CD8-positive, alpha-beta memory T cell (primary cell): ENCODE measurements at regions not wholly inside any gene's neighbourhood (a gene's known extent, or its start where the extent isn't known, plus 50 kb on each side); places are given as distances from the start of the nearest gene placed in this dataset.

Source experiments
- CTCF ChIA-PET: fragments of 350-600 bp; sonication (Branson Sonifier 250); formaldehyde crosslinking; loops from one replicate; lab custom pipeline; 2021; ENCODE audit warnings: antibody characterized with exemption; lab: Charles Lee
- POLR2A ChIA-PET: fragments of 350-600 bp; sonication (Branson Sonifier 250); formaldehyde crosslinking; loops from one replicate; lab custom pipeline; 2021; ENCODE audit warnings: antibody characterized with exemption; lab: Charles Lee
- DNase-seq, 5 donors: peaks; one replicate each; pipeline versions ENCODE4 v3.0.0 to v3.0.0-alpha.2; 2020 to 2022; ENCODE audit warnings: mixed read lengths in 1 of 5
- H3K27ac ChIP-seq: one replicate; pipeline ENCODE4 v1.7.0; 2013; ENCODE audit warnings: low read depth, mild to moderate bottlenecking, low read length, moderate library complexity
- H3K27me3 ChIP-seq: 2 replicates; pipeline ENCODE4 v1.7.0; 2013; ENCODE audit warnings: low read length, mild to moderate bottlenecking; ENCODE audit not compliant: insufficient read depth, poor library complexity, severe bottlenecking
- H3K36me3 ChIP-seq: 2 replicates; pipeline ENCODE4 v1.7.0; 2013; ENCODE audit warnings: mild to moderate bottlenecking, low read length, moderate library complexity; ENCODE audit not compliant: insufficient read depth
- H3K4me1 ChIP-seq: 2 replicates; pipeline ENCODE4 v1.7.0; 2013; ENCODE audit warnings: mild to moderate bottlenecking, low read length, moderate library complexity; ENCODE audit not compliant: insufficient read depth
- H3K4me3 ChIP-seq: 2 replicates; pipeline ENCODE4 v1.7.0; 2013; ENCODE audit warnings: mild to moderate bottlenecking, low read length
- H3K9me3 ChIP-seq: 2 replicates; pipeline ENCODE4 v1.7.0; 2013; ENCODE audit warnings: mild to moderate bottlenecking, low read length
- H3K27ac Mint-ChIP-seq, 8 donors: one replicate each; pipeline ENCODE4 v1.8.0; 2020 to 2021; ENCODE audit warnings: mixed read lengths in 8 of 8, mild to moderate bottlenecking in 6 of 8, inconsistent platforms in 3 of 8, moderate library complexity in 3 of 8
- H3K27me3 Mint-ChIP-seq, 2 donors: one replicate each; pipeline ENCODE4 v1.8.0; 2020 to 2021; ENCODE audit warnings: mixed read lengths in 2 of 2, mild to moderate bottlenecking in 1 of 2, moderate library complexity in 1 of 2
- H3K36me3 Mint-ChIP-seq, 3 donors: one replicate each; pipeline ENCODE4 v1.8.0; 2020 to 2021; ENCODE audit warnings: mixed read lengths in 3 of 3, inconsistent platforms in 1 of 3, mild to moderate bottlenecking in 1 of 3
- H3K4me1 Mint-ChIP-seq, 3 donors: one replicate each; pipeline ENCODE4 v1.8.0; 2020 to 2021; ENCODE audit warnings: mixed read lengths in 3 of 3, inconsistent platforms in 1 of 3, mild to moderate bottlenecking in 1 of 3
- H3K4me3 Mint-ChIP-seq, 7 donors: one replicate each; pipeline ENCODE4 v1.8.0; 2020 to 2021; ENCODE audit warnings: mixed read lengths in 7 of 7, mild to moderate bottlenecking in 6 of 7, moderate library complexity in 4 of 7, inconsistent platforms in 2 of 7
- H3K9me3 Mint-ChIP-seq, 5 donors: one replicate each; pipeline ENCODE4 v1.8.0; 2020 to 2022; ENCODE audit warnings: mixed read lengths in 5 of 5, mild to moderate bottlenecking in 3 of 5, moderate library complexity in 2 of 5, inconsistent platforms in 1 of 5

- no peak for DNase-seq
- H3K36me3 ChIP-seq, result no peaks in the 10 kb centered on the region
- H3K4me3 ChIP-seq, result no peak overlapping the region
- H3K27me3 ChIP-seq, result no peaks in the 10 kb centered on the region
- no peaks in the 10 kb centered on the region for H3K4me1 ChIP-seq
- no peak overlapping the region for H3K27ac Mint-ChIP-seq
- no peaks in the 10 kb centered on the region for H3K36me3 Mint-ChIP-seq
- POLR2A ChIA-PET, result no interaction called here
- H3K4me3 Mint-ChIP-seq, result no peak overlapping the region
- H3K27me3 Mint-ChIP-seq, result peaks cover 0 to 4% of the 10 kb centered on the region in 2 donors
- no peak overlapping the region for H3K27ac ChIP-seq
- no peaks in the 10 kb centered on the region for H3K9me3 ChIP-seq
- no peaks in the 10 kb centered on the region for H3K4me1 Mint-ChIP-seq
- H3K9me3 Mint-ChIP-seq, result no peaks in the 10 kb centered on the region
- CTCF ChIA-PET, result no interaction called here
Measured at GRCh38 chr6:105909106-105909505, 177.0 kb upstream of the PRDM1 start.

DNA sequence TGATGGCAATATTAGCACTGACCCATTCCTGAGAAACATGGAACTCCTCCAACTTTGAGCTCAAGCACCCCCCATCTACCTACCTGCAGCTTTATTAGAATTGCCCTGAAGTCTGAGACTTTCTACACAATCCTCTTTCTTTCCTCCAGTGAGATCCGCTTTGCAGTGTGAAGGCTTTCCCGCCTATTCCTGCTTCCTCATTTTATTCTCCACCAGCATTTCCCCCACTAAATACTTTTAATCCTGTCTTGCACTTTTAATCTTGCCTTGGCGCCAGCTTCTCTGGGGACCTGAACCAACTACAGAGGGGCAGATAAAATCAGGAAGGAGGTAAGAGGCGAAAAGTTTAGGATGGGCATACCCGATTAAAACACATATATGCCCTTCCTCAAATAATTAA, 178.1 kb upstream of the PRDM1 start:
- no peaks in the 10 kb centered on the region for H3K4me1 Mint-ChIP-seq
- peaks cover 0 to 4% of the 10 kb centered on the region in 2 donors for H3K27me3 Mint-ChIP-seq
- H3K4me3 Mint-ChIP-seq, result no peak overlapping the region
- H3K27ac Mint-ChIP-seq, result peak overlapping the region in 1 of 8 donors; percentile 66
- no peaks in the 10 kb centered on the region for H3K9me3 ChIP-seq
- no peaks in the 10 kb centered on the region for H3K36me3 ChIP-seq
- CTCF ChIA-PET, result no interaction called here
- H3K4me3 ChIP-seq, result no peak overlapping the region
- H3K36me3 Mint-ChIP-seq, result no peaks in the 10 kb centered on the region
- no peak overlapping the region for H3K27ac ChIP-seq
- no peaks in the 10 kb centered on the region for H3K4me1 ChIP-seq
- POLR2A ChIA-PET, result no interaction called here
- no peaks in the 10 kb centered on the region for H3K9me3 Mint-ChIP-seq
- no peaks in the 10 kb centered on the region for H3K27me3 ChIP-seq
- no peak for DNase-seq

DNA sequence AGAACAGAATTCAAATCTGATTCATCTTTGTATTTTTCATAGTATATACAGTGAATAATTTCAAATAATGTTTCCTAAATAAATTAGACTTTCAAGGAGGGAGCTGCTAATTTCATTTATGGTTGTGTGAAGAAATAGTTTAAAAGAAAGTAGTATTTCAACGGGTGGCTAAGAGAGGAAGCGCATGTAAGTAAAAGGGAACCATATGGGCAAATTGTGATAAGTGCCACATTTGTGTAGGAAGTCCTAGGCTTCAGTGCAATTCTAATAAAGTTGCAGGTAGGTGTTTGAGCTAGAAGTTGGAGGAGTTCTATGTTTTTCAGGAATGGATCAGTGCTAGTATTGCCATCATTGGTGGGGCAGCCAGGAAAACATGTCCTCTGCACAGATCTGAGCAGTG, 178.8 kb upstream of the PRDM1 start:
- H3K4me3 Mint-ChIP-seq, result no peak overlapping the region
- Histone ChIP-seq H3K27me3 (no peaks in the 10 kb centered on the region), H3K9me3 (no peaks in the 10 kb centered on the region), H3K4me1 (no peaks in the 10 kb centered on the region), H3K27ac (no peak overlapping the region), H3K36me3 (no peaks in the 10 kb centered on the region), H3K4me3 (no peak overlapping the region)
- H3K36me3 Mint-ChIP-seq, result no peaks in the 10 kb centered on the region
- no peak overlapping the region for H3K27ac Mint-ChIP-seq
- peaks cover 0 to 4% of the 10 kb centered on the region in 2 donors for H3K27me3 Mint-ChIP-seq
- no peaks in the 10 kb centered on the region for H3K4me1 Mint-ChIP-seq
- ChIA-PET POLR2A (no interaction called here), CTCF (no interaction called here)
- no peaks in the 10 kb centered on the region for H3K9me3 Mint-ChIP-seq
- no peak for DNase-seq

DNA sequence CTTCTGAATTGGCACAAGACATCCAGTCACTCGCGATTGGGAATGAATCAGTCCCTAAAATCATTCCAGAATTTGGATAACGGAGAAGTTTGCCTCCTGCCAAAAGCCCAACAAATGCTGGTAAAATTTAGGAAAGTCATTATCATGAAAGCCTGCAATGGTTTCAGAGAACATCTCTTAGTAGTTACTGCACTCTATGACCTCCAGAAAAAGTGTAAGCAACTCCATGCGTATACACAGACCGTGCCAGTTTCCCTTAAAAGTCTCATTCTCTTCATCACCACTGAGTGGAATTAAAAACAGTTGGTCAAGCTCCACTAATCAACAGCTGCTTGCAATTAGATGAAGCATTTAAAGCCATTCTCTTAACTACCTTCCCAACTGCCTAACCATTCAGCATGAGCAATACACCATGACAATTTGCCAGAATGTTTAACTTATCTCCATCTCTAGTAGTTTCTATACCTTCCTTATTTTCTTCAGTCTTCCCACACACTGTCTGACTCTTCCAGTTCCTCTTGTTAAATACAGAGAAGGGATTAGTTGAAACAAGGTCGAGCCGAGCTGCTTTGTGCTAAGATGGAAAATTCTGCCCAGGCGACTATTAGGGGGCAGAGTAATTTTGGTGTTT, 183.6 kb upstream of the PRDM1 start:
- Mint-ChIP-seq H3K4me1 (peaks cover 8 to 18% (median 11%) of the 10 kb centered on the region in 3 donors), H3K4me3 (no peak overlapping the region), H3K36me3 (no peaks in the 10 kb centered on the region), H3K27me3 (peaks cover 2 to 11% of the 10 kb centered on the region in 2 donors), H3K27ac (no peak overlapping the region), H3K9me3 (no peaks in the 10 kb centered on the region)
- Histone ChIP-seq H3K4me1 (no peaks in the 10 kb centered on the region), H3K36me3 (no peaks in the 10 kb centered on the region), H3K9me3 (no peaks in the 10 kb centered on the region), H3K27ac (no peak overlapping the region), H3K27me3 (no peaks in the 10 kb centered on the region), H3K4me3 (no peak overlapping the region)
- no peak for DNase-seq
- POLR2A ChIA-PET, result no interaction called here
- CTCF ChIA-PET, result no interaction called here

DNA sequence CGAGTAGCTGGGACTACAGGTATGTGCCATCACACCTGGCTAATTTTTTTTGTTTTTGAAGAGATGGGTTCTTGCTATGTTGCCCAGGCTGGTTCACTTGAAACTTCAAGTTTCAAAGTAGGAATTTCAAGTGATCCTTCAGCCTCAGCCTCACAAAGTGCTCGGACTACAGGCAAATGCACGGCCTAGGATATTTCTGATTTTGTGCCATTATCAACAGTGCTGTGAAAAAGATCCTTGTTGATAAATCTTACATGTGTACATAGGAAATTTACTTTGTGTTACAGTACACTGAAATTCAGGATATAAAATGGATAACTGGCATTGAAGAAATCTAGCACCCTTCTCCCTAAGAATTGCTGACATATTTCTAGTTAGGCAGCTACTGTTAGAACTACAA, 184.6 kb upstream of the PRDM1 start:
- no peak for DNase-seq
- CTCF ChIA-PET, result no interaction called here
- Mint-ChIP-seq H3K27me3 (peaks cover 2 to 11% of the 10 kb centered on the region in 2 donors), H3K4me3 (no peak overlapping the region), H3K9me3 (no peaks in the 10 kb centered on the region), H3K27ac (no peak overlapping the region), H3K36me3 (no peaks in the 10 kb centered on the region), H3K4me1 (peaks cover 8 to 18% (median 11%) of the 10 kb centered on the region in 3 donors)
- H3K4me1 ChIP-seq, result no peaks in the 10 kb centered on the region
- H3K4me3 ChIP-seq, result no peak overlapping the region
- H3K36me3 ChIP-seq, result no peaks in the 10 kb centered on the region
- H3K9me3 ChIP-seq, result no peaks in the 10 kb centered on the region
- no peaks in the 10 kb centered on the region for H3K27me3 ChIP-seq
- no peak overlapping the region for H3K27ac ChIP-seq
- POLR2A ChIA-PET, result no interaction called here

- Mint-ChIP-seq H3K27me3 (peaks cover 2 to 7% of the 10 kb centered on the region in 2 donors), H3K36me3 (no peaks in the 10 kb centered on the region), H3K4me1 (peaks cover 8 to 18% (median 11%) of the 10 kb centered on the region in 3 donors), H3K4me3 (peak overlapping the region in 6 of 7 donors; percentile 27 to 65 (median 42)), H3K9me3 (no peaks in the 10 kb centered on the region), H3K27ac (peak overlapping the region in 3 of 8 donors; percentile 19 to 55 (median 44))
- H3K27ac ChIP-seq, result no peak overlapping the region
- ChIA-PET POLR2A (no interaction called here), CTCF (no interaction called here)
- no peaks in the 10 kb centered on the region for H3K4me1 ChIP-seq
- H3K9me3 ChIP-seq, result no peaks in the 10 kb centered on the region
- H3K27me3 ChIP-seq, result no peaks in the 10 kb centered on the region
- DNase-seq, result no peak
- no peaks in the 10 kb centered on the region for H3K36me3 ChIP-seq
- no peak overlapping the region for H3K4me3 ChIP-seq
Measured at GRCh38 chr6:105900125-105900937, 185.8 kb upstream of the PRDM1 start.

GRCh38 chr6:105898286-105898685, 187.8 kb upstream of the PRDM1 start:
- Mint-ChIP-seq H3K27ac (no peak overlapping the region), H3K4me1 (peaks cover 8 to 18% (median 11%) of the 10 kb centered on the region in 3 donors), H3K36me3 (peaks cover 0 to 4% (median 0%) of the 10 kb centered on the region in 3 donors), H3K4me3 (no peak overlapping the region), H3K27me3 (peaks cover 2 to 7% of the 10 kb centered on the region in 2 donors), H3K9me3 (no peaks in the 10 kb centered on the region)
- Histone ChIP-seq H3K4me3 (no peak overlapping the region), H3K9me3 (no peaks in the 10 kb centered on the region), H3K4me1 (no peaks in the 10 kb centered on the region), H3K36me3 (no peaks in the 10 kb centered on the region), H3K27ac (no peak overlapping the region), H3K27me3 (no peaks in the 10 kb centered on the region)
- ChIA-PET POLR2A (no interaction called here), CTCF (no interaction called here)
- no peak for DNase-seq

DNA sequence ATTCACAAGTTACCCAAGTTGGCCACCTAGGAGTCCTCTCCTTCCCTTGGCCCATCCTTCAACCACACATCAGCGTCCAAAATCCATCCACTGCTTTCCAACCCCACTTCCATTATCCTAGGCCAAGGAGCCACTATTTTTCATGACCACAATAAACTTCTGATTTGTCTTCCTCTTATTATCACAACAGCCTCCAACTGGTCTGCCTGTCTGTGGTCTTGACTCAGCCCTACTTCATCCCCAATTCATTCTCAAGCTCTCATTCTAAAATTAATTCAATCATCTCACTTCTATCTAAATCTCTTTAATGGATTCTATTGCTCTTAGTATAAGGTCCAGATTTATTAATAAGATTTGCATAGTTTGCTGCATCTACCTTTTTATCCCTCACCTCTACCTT, 189.0 kb upstream of the PRDM1 start:
- H3K4me3 Mint-ChIP-seq, result no peak overlapping the region
- DNase-seq, result no peak
- CTCF ChIA-PET, result no interaction called here
- Histone ChIP-seq H3K27me3 (no peaks in the 10 kb centered on the region), H3K36me3 (no peaks in the 10 kb centered on the region), H3K4me3 (no peak overlapping the region), H3K4me1 (no peaks in the 10 kb centered on the region), H3K27ac (no peak overlapping the region), H3K9me3 (no peaks in the 10 kb centered on the region)
- no peaks in the 10 kb centered on the region for H3K9me3 Mint-ChIP-seq
- POLR2A ChIA-PET, result no interaction called here
- peaks cover 2 to 7% of the 10 kb centered on the region in 2 donors for H3K27me3 Mint-ChIP-seq
- H3K27ac Mint-ChIP-seq, result no peak overlapping the region
- peaks cover 8 to 18% (median 11%) of the 10 kb centered on the region in 3 donors for H3K4me1 Mint-ChIP-seq
- peaks cover 0 to 4% (median 1%) of the 10 kb centered on the region in 3 donors for H3K36me3 Mint-ChIP-seq
